ENCODE measurements at regions not wholly inside any gene's neighbourhood (a gene's known extent, or its start where the extent isn't known, plus 50 kb on each side); places are given as distances from the start of the nearest gene placed in this dataset.

- no peak for TF ChIP-seq HSF1 (IDR thresholded peaks at IDR 0.05; ENCODE audit: low read depth, low read length)
- no peak for TF ChIP-seq POLR2AphosphoS2 (IDR thresholded peaks at IDR 0.05; ENCODE audit: low read depth, low read length)
- no peak for TF ChIP-seq JUNB (IDR thresholded peaks at IDR 0.05)
- TF ChIP-seq TARDBP (IDR thresholded peaks at IDR 0.05; ENCODE audit: borderline replicate concordance): no peak
- no peak for TF ChIP-seq YBX1 (IDR thresholded peaks at IDR 0.05)
- TF ChIP-seq FOXK2 (IDR thresholded peaks at IDR 0.05): no peak
- no peak for TF ChIP-seq ZNF207 (IDR thresholded peaks at IDR 0.05; ENCODE audit: borderline replicate concordance)
- no peak for TF ChIP-seq NR2C2 (IDR thresholded peaks at IDR 0.05; ENCODE audit: borderline replicate concordance, control insufficient read depth, insufficient read length, low read depth)
- TF ChIP-seq CHD1 (IDR thresholded peaks at IDR 0.05; ENCODE audit: low read depth, low read length): no peak
- TF ChIP-seq MTA2 (IDR thresholded peaks at IDR 0.05; ENCODE audit: low read depth): no peak
- no peak for TF ChIP-seq ZBTB11 (CRISPR knock-in tag; IDR thresholded peaks at IDR 0.05)
- no peak for TF ChIP-seq IRF5 (IDR thresholded peaks at IDR 0.05; ENCODE audit: borderline replicate concordance)
- TF ChIP-seq ZNF687 (IDR thresholded peaks at IDR 0.05): no peak
These were observed 1700.6 kb downstream of the PCDH9 start (continued) for GRCh38 chr13:65529541-65529940.
